ENCODE measurements at regions not wholly inside any gene's neighbourhood (a gene's known extent, or its start where the extent isn't known, plus 50 kb on each side); places are given as distances from the start of the nearest gene placed in this dataset.

DNA sequence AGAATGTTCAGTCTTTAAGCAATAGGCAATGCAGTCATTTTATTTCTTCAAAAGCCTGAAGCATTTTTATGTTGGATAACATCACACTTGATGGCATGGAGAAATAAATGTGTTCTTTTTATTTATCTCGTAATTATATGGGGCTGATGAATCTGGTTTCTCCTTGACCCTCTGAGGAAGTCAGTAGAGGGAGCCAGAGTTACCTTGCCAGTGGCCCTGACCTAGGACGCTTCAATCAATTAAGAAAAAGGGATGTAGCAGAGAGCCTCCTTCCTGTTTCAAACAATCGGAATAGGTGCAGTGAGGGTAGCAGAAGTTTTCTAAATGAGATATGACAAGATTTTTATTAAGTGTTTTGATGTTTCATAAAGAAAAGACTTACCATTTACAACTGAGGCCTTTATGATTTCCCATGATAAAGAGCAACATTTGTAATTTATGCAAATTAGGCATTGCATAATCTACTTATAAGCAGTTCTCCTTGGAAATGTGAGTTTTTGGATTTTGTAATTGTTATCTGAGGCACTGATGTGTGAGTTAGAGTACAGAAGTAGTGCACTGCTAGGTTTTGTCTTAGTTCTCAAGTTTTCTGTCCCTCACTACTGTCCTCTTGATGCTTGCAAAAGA lies 129.1 kb downstream of the RAP2B start:
- POLR2A ChIA-PET, result interaction anchor here (0.9 to 3.1 kb wide), 5 partner anchors 69 to 249 kb away, joined by 3 to 15 read pairs (median 7); partner anchors contain the start of gene RAP2B
- H3K36me3 Mint-ChIP-seq (ENCODE audit: low read depth), result peaks cover 3% of the 10 kb centered on the region
- no peaks in the 10 kb centered on the region for H3K27me3 Mint-ChIP-seq
- no peak overlapping the region for H3K4me3 Mint-ChIP-seq
- H3K4me1 Mint-ChIP-seq, result peaks cover 42% of the 10 kb centered on the region
- no peak for DNase-seq
- H3K27ac Mint-ChIP-seq, result no peak overlapping the region
- CTCF ChIA-PET, result interaction anchor here (0.8 to 2.5 kb wide), 13 partner anchors 14 to 475 kb away, joined by 3 to 41 read pairs (median 6); partner anchors contain the start of gene RAP2B
- H3K9me3 Mint-ChIP-seq, result no peaks in the 10 kb centered on the region

- CTCF ChIA-PET, result interaction anchor here (0.7 to 2.0 kb wide), 4 partner anchors 14 to 475 kb away, joined by 3 to 9 read pairs (median 4); no protein-coding TSS in a partner anchor
- no peaks in the 10 kb centered on the region for H3K9me3 Mint-ChIP-seq
- DNase-seq, result no peak
These were observed 131.2 kb downstream of the RAP2B start for GRCh38 chr3:153293265-153293664.

GRCh38 chr3:153295901-153296300 lies 133.9 kb downstream of the RAP2B start:
- CTCF ChIA-PET, result no interaction called here
- no peaks in the 10 kb centered on the region for H3K9me3 Mint-ChIP-seq
- H3K4me1 Mint-ChIP-seq, result peaks cover 10% of the 10 kb centered on the region

More at GRCh38 chr3:153293265-153293664, 131.2 kb downstream of the RAP2B start:
- H3K36me3 Mint-ChIP-seq (ENCODE audit: low read depth), result no peaks in the 10 kb centered on the region
- peaks cover 2% of the 10 kb centered on the region for H3K27me3 Mint-ChIP-seq
- POLR2A ChIA-PET, result no interaction called here
- H3K4me3 Mint-ChIP-seq, result no peak overlapping the region
- H3K4me1 Mint-ChIP-seq, result peaks cover 31% of the 10 kb centered on the region
- H3K27ac Mint-ChIP-seq, result no peak overlapping the region

GRCh38 chr3:153305189-153305588 lies 143.2 kb downstream of the RAP2B start:
- Mint-ChIP-seq H3K4me3 (no peak overlapping the region), H3K9me3 (no peaks in the 10 kb centered on the region), H3K4me1 (no peaks in the 10 kb centered on the region), H3K36me3 (ENCODE audit: low read depth) (no peaks in the 10 kb centered on the region), H3K27me3 (no peaks in the 10 kb centered on the region), H3K27ac (no peak overlapping the region)
- ChIA-PET POLR2A (no interaction called here), CTCF (interaction anchor here (0.6 kb wide), 1 partner anchor 259 kb away, joined by 3 read pairs; no protein-coding TSS in a partner anchor)
- DNase-seq, result no peak

More at GRCh38 chr3:153295901-153296300, 133.9 kb downstream of the RAP2B start:
- H3K4me3 Mint-ChIP-seq, result no peak overlapping the region
- POLR2A ChIA-PET, result no interaction called here
- DNase-seq, result no peak
- no peaks in the 10 kb centered on the region for H3K36me3 Mint-ChIP-seq (ENCODE audit: low read depth)
- peaks cover 2% of the 10 kb centered on the region for H3K27me3 Mint-ChIP-seq
- H3K27ac Mint-ChIP-seq, result no peak overlapping the region

GRCh38 chr3:153311541-153311940 lies 149.5 kb downstream of the RAP2B start:
- ChIA-PET POLR2A (no interaction called here), CTCF (no interaction called here)
- H3K4me1 Mint-ChIP-seq, result peaks cover 12% of the 10 kb centered on the region
- no peaks in the 10 kb centered on the region for H3K36me3 Mint-ChIP-seq (ENCODE audit: low read depth)
- DNase-seq, result no peak
- H3K9me3 Mint-ChIP-seq, result no peaks in the 10 kb centered on the region
- H3K4me3 Mint-ChIP-seq, result no peak overlapping the region
- H3K27ac Mint-ChIP-seq, result no peak overlapping the region
- no peaks in the 10 kb centered on the region for H3K27me3 Mint-ChIP-seq

DNA sequence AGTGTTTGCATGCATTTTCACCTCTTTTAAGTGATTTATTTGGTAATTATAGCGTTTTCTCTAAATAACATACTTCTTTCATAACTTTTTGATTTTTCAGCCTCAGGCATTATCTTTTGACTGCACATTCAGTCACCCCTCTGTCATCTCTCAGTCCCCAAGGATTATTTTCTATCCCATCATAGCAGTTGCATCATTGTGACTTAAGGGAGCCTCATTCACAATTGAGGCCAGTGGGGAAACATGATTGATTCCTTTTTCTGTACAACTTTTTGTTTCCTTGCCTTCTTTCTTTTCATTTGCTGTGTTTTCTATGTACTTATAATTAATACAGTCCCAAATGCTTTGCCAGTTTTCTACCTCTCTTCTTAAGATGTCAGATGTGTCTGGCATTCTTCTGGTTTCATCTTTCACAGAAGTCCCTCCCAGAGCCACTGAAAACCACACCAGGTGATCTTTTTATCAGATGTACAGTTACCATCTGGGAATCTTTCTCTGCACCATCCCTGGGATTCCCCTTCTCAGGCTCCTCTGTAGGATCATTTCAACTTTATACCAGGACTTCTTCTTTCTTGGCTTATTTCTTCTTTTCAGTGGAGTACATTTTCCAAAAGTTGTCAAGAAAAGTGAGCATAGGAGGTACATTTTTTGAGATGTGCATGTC lies 151.4 kb downstream of the RAP2B start:
- H3K27me3 Mint-ChIP-seq, result no peaks in the 10 kb centered on the region
- no peak overlapping the region for H3K4me3 Mint-ChIP-seq
- no peak for DNase-seq
- no peaks in the 10 kb centered on the region for H3K36me3 Mint-ChIP-seq (ENCODE audit: low read depth)
- no peaks in the 10 kb centered on the region for H3K9me3 Mint-ChIP-seq
- no peak overlapping the region for H3K27ac Mint-ChIP-seq
- ChIA-PET POLR2A (no interaction called here), CTCF (no interaction called here)
- H3K4me1 Mint-ChIP-seq, result peaks cover 14% of the 10 kb centered on the region

GRCh38 chr3:153314038-153314437 lies 152.0 kb downstream of the RAP2B start:
- Mint-ChIP-seq H3K4me1 (peaks cover 16% of the 10 kb centered on the region), H3K27ac (no peak overlapping the region), H3K36me3 (ENCODE audit: low read depth) (no peaks in the 10 kb centered on the region), H3K9me3 (no peaks in the 10 kb centered on the region), H3K27me3 (no peaks in the 10 kb centered on the region), H3K4me3 (no peak overlapping the region)
- POLR2A ChIA-PET, result no interaction called here
- DNase-seq, result no peak
- CTCF ChIA-PET, result no interaction called here

DNA sequence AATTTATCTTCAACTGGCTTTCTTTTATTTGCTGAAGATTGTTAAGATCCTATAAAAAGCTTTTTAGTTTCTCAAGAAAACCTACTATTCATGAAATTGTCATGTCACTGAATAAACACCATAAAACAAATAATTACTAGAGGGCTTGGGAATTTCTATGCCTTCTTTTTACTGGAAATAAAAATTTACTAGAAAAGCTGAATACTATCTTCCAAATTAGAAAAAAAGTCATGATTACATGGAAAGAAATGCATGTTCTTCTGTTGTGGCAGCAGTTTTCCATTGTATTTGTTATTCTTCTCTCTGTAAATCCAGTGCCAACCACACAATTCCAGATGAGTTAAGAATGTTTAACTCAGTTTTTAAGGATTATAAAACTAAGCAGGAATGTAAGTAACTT lies 153.8 kb downstream of the RAP2B start:
- Mint-ChIP-seq H3K36me3 (ENCODE audit: low read depth) (no peaks in the 10 kb centered on the region), H3K4me1 (peaks cover 30% of the 10 kb centered on the region), H3K4me3 (no peak overlapping the region), H3K9me3 (no peaks in the 10 kb centered on the region), H3K27me3 (no peaks in the 10 kb centered on the region), H3K27ac (no peak overlapping the region)
- ChIA-PET POLR2A (no interaction called here), CTCF (no interaction called here)
- DNase-seq, result no peak

DNA sequence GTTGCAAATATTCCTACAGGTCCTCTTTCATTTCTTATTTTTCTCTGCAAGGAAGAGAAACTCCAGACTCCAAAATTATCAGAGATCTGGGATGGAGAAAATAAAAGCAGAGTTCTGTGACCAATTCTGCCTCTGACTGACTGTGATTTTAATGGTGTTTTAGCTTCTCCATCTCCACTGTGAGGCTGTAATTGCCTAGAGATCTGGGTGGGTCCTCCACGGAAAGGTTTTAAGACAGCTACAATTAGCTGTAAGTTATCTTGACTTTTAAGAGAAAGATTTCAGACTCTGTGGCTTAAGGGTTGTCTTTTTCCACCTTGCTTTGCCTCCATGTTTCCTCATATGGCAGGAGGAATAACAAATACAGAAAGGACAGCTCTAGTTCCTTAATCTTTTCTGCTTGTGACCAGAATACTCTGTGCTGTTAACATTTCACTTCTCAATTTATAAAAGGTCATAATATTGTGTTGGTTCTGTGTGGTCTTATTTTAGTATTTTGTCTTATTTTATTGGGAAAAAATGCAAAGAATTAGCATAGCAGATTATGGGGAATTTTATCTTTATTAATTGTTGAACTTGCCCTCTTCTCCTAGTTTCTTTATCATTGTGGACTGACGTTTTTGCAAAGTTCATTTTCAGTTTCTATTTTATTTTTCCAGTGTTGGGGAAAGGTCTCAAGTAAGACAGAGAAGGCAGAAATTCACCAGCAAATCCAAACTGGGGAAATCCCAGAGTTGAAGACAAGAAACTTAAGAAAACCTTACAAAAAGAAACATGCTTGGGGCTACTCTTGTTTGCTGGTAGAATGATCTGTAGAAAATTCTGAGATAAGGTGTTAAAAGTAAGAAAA lies 157.9 kb downstream of the RAP2B start:
- POLR2A ChIA-PET, result no interaction called here
- H3K27ac Mint-ChIP-seq, result no peak overlapping the region
- H3K36me3 Mint-ChIP-seq (ENCODE audit: low read depth), result no peaks in the 10 kb centered on the region
- CTCF ChIA-PET, result no interaction called here
- peaks cover 18% of the 10 kb centered on the region for H3K4me1 Mint-ChIP-seq
- no peaks in the 10 kb centered on the region for H3K27me3 Mint-ChIP-seq
- DNase-seq, result no peak
- H3K9me3 Mint-ChIP-seq, result no peaks in the 10 kb centered on the region
- H3K4me3 Mint-ChIP-seq, result peak overlapping the region; percentile 21

DNA sequence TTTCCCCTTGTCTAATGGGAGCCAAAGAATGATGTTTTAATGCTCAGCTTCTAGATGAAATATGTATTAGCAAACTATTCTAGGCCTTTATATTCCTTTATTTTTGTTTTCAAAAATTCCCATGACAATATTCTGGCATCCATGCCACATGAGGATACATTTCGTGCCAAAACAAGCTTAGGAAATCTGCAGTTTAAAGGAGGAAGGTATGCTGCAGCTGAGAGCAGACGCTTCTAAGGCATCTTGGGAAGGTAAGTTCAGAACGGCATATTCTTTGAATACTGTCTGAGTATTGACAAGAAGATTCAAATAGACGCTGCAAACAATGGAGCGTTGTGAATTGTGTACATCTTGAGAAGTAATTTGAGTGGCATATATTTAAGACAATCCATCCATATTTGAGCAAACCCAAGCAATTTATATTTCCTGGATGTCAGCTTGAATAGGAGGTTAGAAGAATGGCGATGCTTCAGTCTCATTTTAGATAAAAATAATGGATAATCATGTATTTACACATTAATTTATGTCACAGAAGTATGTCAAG lies 158.6 kb downstream of the RAP2B start:
- POLR2A ChIA-PET, result no interaction called here
- no peak overlapping the region for H3K4me3 Mint-ChIP-seq
- no peaks in the 10 kb centered on the region for H3K36me3 Mint-ChIP-seq (ENCODE audit: low read depth)
- DNase-seq, result no peak
- H3K27ac Mint-ChIP-seq, result no peak overlapping the region
- CTCF ChIA-PET, result no interaction called here
- H3K9me3 Mint-ChIP-seq, result no peaks in the 10 kb centered on the region
- H3K4me1 Mint-ChIP-seq, result peaks cover 18% of the 10 kb centered on the region
- no peaks in the 10 kb centered on the region for H3K27me3 Mint-ChIP-seq

- ChIA-PET CTCF (no interaction called here), POLR2A (no interaction called here)
- DNase-seq, result no peak
- Mint-ChIP-seq H3K4me1 (peaks cover 2% of the 10 kb centered on the region), H3K27ac (no peak overlapping the region), H3K9me3 (peaks cover 3% of the 10 kb centered on the region), H3K36me3 (ENCODE audit: low read depth) (no peaks in the 10 kb centered on the region), H3K4me3 (no peak overlapping the region), H3K27me3 (no peaks in the 10 kb centered on the region)
These were observed 166.7 kb downstream of the RAP2B start for GRCh38 chr3:153328690-153329089.

- Mint-ChIP-seq H3K27me3 (no peaks in the 10 kb centered on the region), H3K4me1 (peaks cover 2% of the 10 kb centered on the region), H3K36me3 (ENCODE audit: low read depth) (no peaks in the 10 kb centered on the region), H3K27ac (no peak overlapping the region), H3K4me3 (no peak overlapping the region), H3K9me3 (peaks cover 3% of the 10 kb centered on the region)
- no peak for DNase-seq
- CTCF ChIA-PET, result no interaction called here
- POLR2A ChIA-PET, result no interaction called here
These were observed 168.9 kb downstream of the RAP2B start for GRCh38 chr3:153330901-153331300.

GRCh38 chr3:153331676-153332075 lies 169.7 kb downstream of the RAP2B start:
- H3K9me3 Mint-ChIP-seq, result no peaks in the 10 kb centered on the region
- no peaks in the 10 kb centered on the region for H3K36me3 Mint-ChIP-seq (ENCODE audit: low read depth)
- DNase-seq, result no peak
- no peak overlapping the region for H3K27ac Mint-ChIP-seq
- CTCF ChIA-PET, result no interaction called here
- H3K4me1 Mint-ChIP-seq, result peaks cover 2% of the 10 kb centered on the region
- H3K4me3 Mint-ChIP-seq, result no peak overlapping the region
- POLR2A ChIA-PET, result no interaction called here
- H3K27me3 Mint-ChIP-seq, result no peaks in the 10 kb centered on the region
